Tibial nerve (tissue), 4 donors: ENCODE measurements at regions not wholly inside any gene's neighbourhood (a gene's known extent, or its start where the extent isn't known, plus 50 kb on each side); places are given as distances from the start of the nearest gene placed in this dataset.

ENCODE experiments used
- DNase-seq, 2 donors: peaks; one replicate each; pipeline ENCODE4 v3.0.0-alpha.2; 2019; ENCODE audit warnings: low spot score in 2 of 2
- H3K27ac ChIP-seq, 4 donors: fragments of 200-600 bp; sonication (generic) in 3 of 4; one replicate each; pipeline ENCODE4 v1.5.1; 2017 to 2019; ENCODE audit warnings: mild to moderate bottlenecking in 1 of 4
- H3K27me3 ChIP-seq, 2 donors: fragments of 200-600 bp; sonication (generic) in 1 of 2; one replicate each; pipeline versions ENCODE4 v1.5.1 to v1.6.0; 2017 to 2019
- H3K36me3 ChIP-seq, 3 donors: fragments of 200-600 bp; sonication (generic); one replicate each; pipeline ENCODE4 v1.5.1; 2018 to 2019
- H3K4me1 ChIP-seq, 4 donors: fragments of 200-600 bp; sonication (generic) in 3 of 4; one replicate each; pipeline ENCODE4 v1.5.1; 2017 to 2019
- H3K4me3 ChIP-seq, 4 donors: fragments of 200-600 bp; sonication (generic) in 3 of 4; one replicate each; pipeline ENCODE4 v1.5.1; 2017 to 2019; ENCODE audit warnings: mild to moderate bottlenecking in 1 of 4, moderate library complexity in 1 of 4
- H3K9me3 ChIP-seq, 4 donors: fragments of 200-600 bp; sonication (generic) in 3 of 4; one replicate each; pipeline ENCODE4 v1.5.1; 2017 to 2019
- EP300 ChIP-seq, 2 donors: sonication (generic); formaldehyde crosslinking; IDR thresholded peaks; one replicate each; pipeline ENCODE4 v1.6.1; 2017; ENCODE audit warnings: antibody characterized with exemption in 2 of 2, mild to moderate bottlenecking in 1 of 2
- POLR2A ChIP-seq, 2 donors: fragments of 450-650 bp; IDR thresholded peaks; one replicate each; pipeline ENCODE4 v1.6.1; 2017; ENCODE audit warnings: antibody characterized with exemption in 2 of 2, mild to moderate bottlenecking in 2 of 2, moderate library complexity in 2 of 2
- WGBS, 2 donors: methylation state at CpG; one replicate each; pipeline ENCODE4 v1.1.5; 2018; 5-methylcytosine and 5-hydroxymethylcytosine counted together
- TF ChIP-seq, protein P1 (sequence below), 5 experiments: fragments of 200-600 bp in 3 of 5; fragments of 450-650 bp in 2 of 5; sonication (generic) in 3 of 5; IDR thresholded peaks; one replicate each; pipeline ENCODE4 v1.5.1; 2016 to 2019; ENCODE audit warnings: antibody characterized with exemption in 5 of 5, mild to moderate bottlenecking in 3 of 5, moderate library complexity in 2 of 5

DNA sequence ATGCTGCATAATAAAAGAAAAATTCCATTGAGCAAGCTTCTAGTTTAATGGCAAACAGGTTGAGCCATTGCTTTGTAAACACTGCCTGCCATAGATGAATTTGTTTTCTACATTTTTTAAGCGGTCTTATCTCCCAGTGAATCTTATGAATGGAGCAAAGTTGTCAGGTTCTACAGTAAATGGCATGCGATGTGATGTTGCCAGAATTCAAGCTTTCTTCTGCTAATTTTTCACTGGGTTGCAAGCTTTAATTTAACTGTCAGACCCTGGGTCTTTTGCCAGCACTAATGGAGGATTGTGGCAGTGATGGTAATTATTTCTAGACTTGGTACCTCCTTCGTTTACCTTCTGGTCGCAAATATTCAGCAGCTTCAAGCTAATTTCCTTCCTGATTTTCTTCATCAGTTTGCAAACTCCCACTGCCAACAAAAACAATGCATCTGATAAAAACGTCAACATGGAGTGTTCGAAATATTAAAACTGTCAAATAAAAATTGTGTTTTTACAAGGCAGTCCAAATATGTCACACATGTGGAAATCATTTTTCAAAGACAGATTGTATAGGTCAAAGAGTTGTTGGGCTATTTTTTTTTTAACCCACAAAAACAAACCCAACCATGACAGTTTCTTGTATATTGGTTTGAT is 274.2 kb upstream of the ERCC4 start:
- Histone ChIP-seq H3K4me3 (no peak overlapping the region), H3K36me3 (no peaks in the 10 kb centered on the region), H3K9me3 (peaks cover 0 to 2% (median 0%) of the 10 kb centered on the region in 4 donors), H3K27ac (no peak overlapping the region), H3K27me3 (no peaks in the 10 kb centered on the region), H3K4me1 (no peaks in the 10 kb centered on the region)
- WGBS, 2 donors: 44 to 51% methylated on average over 6 of the region's 6 CpGs
- DNase-seq: no peak
- TF ChIP-seq EP300 (IDR thresholded peaks at IDR 0.05) (no peak), POLR2A (IDR thresholded peaks at IDR 0.05) (no peak)
- TF ChIP-seq, protein P1, sequence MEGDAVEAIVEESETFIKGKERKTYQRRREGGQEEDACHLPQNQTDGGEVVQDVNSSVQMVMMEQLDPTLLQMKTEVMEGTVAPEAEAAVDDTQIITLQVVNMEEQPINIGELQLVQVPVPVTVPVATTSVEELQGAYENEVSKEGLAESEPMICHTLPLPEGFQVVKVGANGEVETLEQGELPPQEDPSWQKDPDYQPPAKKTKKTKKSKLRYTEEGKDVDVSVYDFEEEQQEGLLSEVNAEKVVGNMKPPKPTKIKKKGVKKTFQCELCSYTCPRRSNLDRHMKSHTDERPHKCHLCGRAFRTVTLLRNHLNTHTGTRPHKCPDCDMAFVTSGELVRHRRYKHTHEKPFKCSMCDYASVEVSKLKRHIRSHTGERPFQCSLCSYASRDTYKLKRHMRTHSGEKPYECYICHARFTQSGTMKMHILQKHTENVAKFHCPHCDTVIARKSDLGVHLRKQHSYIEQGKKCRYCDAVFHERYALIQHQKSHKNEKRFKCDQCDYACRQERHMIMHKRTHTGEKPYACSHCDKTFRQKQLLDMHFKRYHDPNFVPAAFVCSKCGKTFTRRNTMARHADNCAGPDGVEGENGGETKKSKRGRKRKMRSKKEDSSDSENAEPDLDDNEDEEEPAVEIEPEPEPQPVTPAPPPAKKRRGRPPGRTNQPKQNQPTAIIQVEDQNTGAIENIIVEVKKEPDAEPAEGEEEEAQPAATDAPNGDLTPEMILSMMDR (IDR thresholded peaks at IDR 0.05): no peak

DNA sequence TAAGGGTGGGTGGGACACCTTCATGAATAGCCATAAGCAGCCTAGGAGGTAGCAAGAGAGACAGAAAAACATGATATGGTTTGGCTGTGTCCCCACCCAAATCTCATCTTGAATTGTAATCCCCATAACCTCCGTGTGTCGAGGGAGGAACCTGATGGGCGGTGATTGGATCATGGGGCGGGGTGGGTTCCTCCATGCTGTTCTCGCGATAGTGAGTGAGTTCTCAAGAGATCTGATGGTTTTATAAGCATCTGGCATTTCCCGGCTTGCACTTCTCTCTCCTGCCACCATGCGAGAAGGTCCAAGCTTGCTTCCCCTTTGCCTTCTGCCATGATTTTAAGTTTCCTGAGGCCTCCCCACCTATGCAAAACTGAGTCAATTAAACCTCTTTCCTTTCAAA is 259.1 kb upstream of the ERCC4 start:
- 88 to 94% methylated on average over 8 of the region's 8 CpGs for WGBS, 2 donors
- no peaks in the 10 kb centered on the region for H3K36me3 ChIP-seq
- no peaks in the 10 kb centered on the region for H3K4me1 ChIP-seq
- no peak for DNase-seq
- no peak overlapping the region for H3K4me3 ChIP-seq
- no peaks in the 10 kb centered on the region for H3K27me3 ChIP-seq
- peaks cover 0 to 4% (median under 1%) of the 10 kb centered on the region in 4 donors for H3K9me3 ChIP-seq
- H3K27ac ChIP-seq: no peak overlapping the region
- TF ChIP-seq EP300 (IDR thresholded peaks at IDR 0.05): no peak

DNA sequence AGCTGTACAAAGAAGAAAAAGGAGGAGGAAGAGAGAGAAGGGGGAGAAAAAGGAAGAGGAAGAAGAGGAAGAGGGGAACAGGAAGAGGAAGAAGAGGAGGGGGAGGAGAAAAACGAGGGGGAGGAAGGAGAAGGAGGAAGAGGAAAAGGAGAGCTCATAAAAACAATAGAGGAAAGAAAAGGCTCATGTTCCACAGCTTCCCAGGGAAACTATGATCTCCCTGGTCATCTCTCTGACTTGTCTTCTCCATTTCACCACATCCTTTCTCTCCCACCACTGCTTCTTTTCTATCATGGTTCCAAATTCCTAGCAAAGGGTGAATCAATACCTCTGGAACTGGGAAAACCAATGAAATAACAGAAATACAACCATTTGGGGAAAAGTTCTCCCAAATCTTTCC is 254.1 kb upstream of the ERCC4 start:
- TF ChIP-seq, protein P1 (IDR thresholded peaks at IDR 0.05): no peak
- no peak for TF ChIP-seq EP300 (IDR thresholded peaks at IDR 0.05)
- no peak for TF ChIP-seq POLR2A (IDR thresholded peaks at IDR 0.05)
- H3K9me3 ChIP-seq: peaks cover 0 to 3% (median 0%) of the 10 kb centered on the region in 4 donors
- H3K4me1 ChIP-seq: no peaks in the 10 kb centered on the region
- DNase-seq: no peak
- no peak overlapping the region for H3K4me3 ChIP-seq
- H3K36me3 ChIP-seq: no peaks in the 10 kb centered on the region
- 18 to 19% methylated on average over 1 of the region's 1 CpG for WGBS, 2 donors
- no peaks in the 10 kb centered on the region for H3K27me3 ChIP-seq
- no peak overlapping the region for H3K27ac ChIP-seq

DNA sequence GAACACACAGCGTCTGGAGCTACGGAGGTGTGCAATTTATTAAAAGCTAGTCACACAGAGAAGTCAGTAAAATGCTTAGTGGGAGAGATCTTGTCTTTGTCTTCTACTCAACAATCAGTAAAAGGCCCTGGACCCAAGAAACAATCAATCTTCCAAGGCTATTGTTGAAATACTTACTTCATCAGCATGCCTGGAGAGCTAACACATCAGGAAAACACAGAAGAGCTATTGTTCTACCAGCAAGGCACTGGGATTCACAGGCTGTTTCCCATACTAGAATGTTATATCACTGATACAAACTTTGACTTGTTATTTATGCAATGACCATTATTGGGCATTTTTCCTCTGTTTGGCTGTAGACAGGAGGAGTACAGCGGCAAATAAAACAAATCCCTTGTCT is 247.8 kb upstream of the ERCC4 start:
- Histone ChIP-seq H3K27me3 (no peaks in the 10 kb centered on the region), H3K9me3 (peaks cover 0 to 4% (median 0%) of the 10 kb centered on the region in 4 donors), H3K4me1 (no peaks in the 10 kb centered on the region), H3K4me3 (no peak overlapping the region), H3K36me3 (no peaks in the 10 kb centered on the region), H3K27ac (no peak overlapping the region)
- DNase-seq: no peak
- WGBS, 2 donors: 35 to 54% methylated on average over 3 of the region's 3 CpGs
- TF ChIP-seq EP300 (IDR thresholded peaks at IDR 0.05): no peak
- TF ChIP-seq, protein P1 (IDR thresholded peaks at IDR 0.05): no peak
- TF ChIP-seq POLR2A (IDR thresholded peaks at IDR 0.05): no peak

DNA sequence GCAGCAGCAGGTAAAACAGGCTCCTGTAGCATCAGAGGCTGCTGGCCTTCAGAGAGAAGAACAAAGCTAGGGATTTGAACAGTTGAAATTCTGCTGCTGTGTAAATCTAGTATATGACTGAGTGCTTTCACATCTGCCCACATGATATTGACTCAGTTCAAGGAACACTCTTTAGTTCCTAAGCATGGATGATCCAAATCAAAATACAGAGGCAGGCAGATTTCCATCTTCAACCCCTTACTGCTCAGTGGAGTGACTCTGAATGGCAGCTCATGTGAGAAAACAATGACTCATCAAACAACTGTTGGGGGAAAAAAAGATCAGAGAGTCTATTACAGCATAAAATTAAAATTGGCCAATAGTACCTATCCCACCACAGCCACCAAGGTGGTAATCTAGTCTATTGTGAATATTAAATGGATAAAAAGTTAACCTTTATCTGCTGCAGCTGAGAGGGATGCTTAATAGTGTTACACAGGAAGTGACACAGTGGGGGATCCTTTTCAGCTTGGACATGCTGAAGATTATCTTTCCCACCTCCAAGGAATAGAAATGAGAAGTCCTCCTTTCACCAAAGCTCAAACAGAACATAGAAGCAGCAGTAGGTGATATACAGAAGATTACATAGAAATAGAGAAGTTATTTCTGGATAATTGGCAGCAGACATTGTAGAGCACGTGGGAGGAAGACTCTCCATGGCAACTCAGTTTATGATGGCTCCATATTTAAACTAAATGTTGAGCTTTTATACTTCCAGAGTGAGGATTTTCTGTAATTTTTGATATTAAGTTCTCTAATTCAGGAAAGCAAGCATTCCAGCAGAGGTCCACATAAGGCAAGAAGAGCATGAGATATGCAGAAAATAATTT is 239.7 kb upstream of the ERCC4 start:
- Histone ChIP-seq H3K36me3 (no peaks in the 10 kb centered on the region), H3K9me3 (no peaks in the 10 kb centered on the region), H3K4me3 (no peak overlapping the region), H3K4me1 (no peaks in the 10 kb centered on the region), H3K27me3 (no peaks in the 10 kb centered on the region), H3K27ac (no peak overlapping the region)
- no peak for DNase-seq
- TF ChIP-seq, protein P1 (IDR thresholded peaks at IDR 0.05): no peak
- TF ChIP-seq EP300 (IDR thresholded peaks at IDR 0.05) (no peak), POLR2A (IDR thresholded peaks at IDR 0.05) (no peak)
- 67 to 70% methylated on average over 1 of the region's 1 CpG for WGBS, 2 donors
